ENCODE measurements at regions not wholly inside any gene's neighbourhood (a gene's known extent, or its start where the extent isn't known, plus 50 kb on each side); places are given as distances from the start of the nearest gene placed in this dataset.

DNA sequence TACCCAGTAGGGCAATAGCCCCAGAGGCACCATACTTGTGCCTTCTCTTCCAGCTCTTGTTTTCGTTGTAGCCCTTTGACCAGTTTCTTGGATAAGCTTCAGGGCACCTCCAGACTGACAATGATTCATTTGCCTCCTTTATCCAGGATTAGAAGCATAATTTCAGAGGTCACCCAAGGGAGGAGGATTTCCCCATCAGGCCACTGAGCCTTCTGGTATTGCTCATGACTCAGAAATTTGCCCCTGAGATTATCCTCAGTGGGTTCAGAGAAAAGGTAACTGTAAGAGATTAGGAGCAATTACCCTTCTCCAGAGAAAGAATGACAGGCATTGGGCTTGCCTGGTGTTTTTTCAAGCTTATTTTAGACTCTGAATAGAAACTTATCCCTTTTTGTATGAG, 147.9 kb downstream of the MSX2 start:
- Histone ChIP-seq H2AFZ (replicated peaks; ENCODE audit: low read length, poor library complexity) (no peak overlapping the region), H3K9me1 (ENCODE audit: insufficient read depth, low read length) (no peaks in the 10 kb centered on the region), H3K9me3 (ENCODE audit: control insufficient read depth, insufficient read depth, low read length) (peaks cover 5% of the 10 kb centered on the region), H2AK9ac (replicated peaks; ENCODE audit: low read depth, low read length, poor library complexity) (no peak overlapping the region), H3K18ac (ENCODE audit: low read depth, low read length) (no peak overlapping the region), H3K56ac (ENCODE audit: extremely low read depth, insufficient read depth, low read length) (no peak overlapping the region), H3K27me3 (ENCODE audit: control insufficient read depth, insufficient read depth, low read length) (no peaks in the 10 kb centered on the region), H3K4me1 (ENCODE audit: control insufficient read depth, insufficient read depth, low read length) (no peaks in the 10 kb centered on the region), H3K9ac (ENCODE audit: low read depth, low read length) (no peak overlapping the region), H3K4ac (ENCODE audit: low read depth, low read length) (no peak overlapping the region), H3K36me3 (ENCODE audit: control insufficient read depth, insufficient read depth, low read length) (no peaks in the 10 kb centered on the region), H3K4me3 (ENCODE audit: insufficient read depth, low read depth, low read length) (no peak overlapping the region), H3K27ac (ENCODE audit: insufficient read depth, low read length) (no peak overlapping the region), H3K23ac (ENCODE audit: low read depth, low read length) (no peak overlapping the region), H3K4me2 (ENCODE audit: low read depth, low read length) (no peak overlapping the region), H4K8ac (ENCODE audit: low read depth in 2 of 2, low read length in 2 of 2) (no peak overlapping the region), H2BK120ac (ENCODE audit: low read depth, low read length) (no peak overlapping the region), H3K79me1 (ENCODE audit: low read depth in 1 of 2, low read length in 2 of 2) (no peaks in the 10 kb centered on the region), H2BK20ac (ENCODE audit: low read depth, low read length) (no peak overlapping the region), H2AK5ac (ENCODE audit: low read depth, low read length) (no peak overlapping the region), H2BK5ac (ENCODE audit: low read depth, low read length, poor library complexity, severe bottlenecking) (no peak overlapping the region), H4K91ac (ENCODE audit: insufficient read depth, low read depth, low read length) (no peak overlapping the region), H2BK15ac (ENCODE audit: low read depth, low read length) (no peak overlapping the region), H4K5ac (ENCODE audit: low read depth, low read length) (no peak overlapping the region), H4K20me1 (ENCODE audit: insufficient read depth, low read length) (no peaks in the 10 kb centered on the region), H3K14ac (replicated peaks; ENCODE audit: low read depth, low read length) (no peak overlapping the region)
- TF ChIP-seq RAD21 (IDR thresholded peaks at IDR 0.05; ENCODE audit: low read length) (no peak), NFE2L2 (IDR thresholded peaks at IDR 0.05; ENCODE audit: low read depth, low read length) (no peak), MAZ (IDR thresholded peaks at IDR 0.05; ENCODE audit: borderline replicate concordance, low read depth, low read length) (no peak), RCOR1 (IDR thresholded peaks at IDR 0.05; ENCODE audit: insufficient replicate concordance, low read length) (no peak), CEBPB (IDR thresholded peaks at IDR 0.05; ENCODE audit: low read depth, low read length) (no peak), BHLHE40 (IDR thresholded peaks at IDR 0.05; ENCODE audit: low read depth, low read length) (no peak), FOS (IDR thresholded peaks at IDR 0.05; ENCODE audit: low read depth, low read length) (no peak), SMC3 (IDR thresholded peaks at IDR 0.05; ENCODE audit: low read depth, low read length) (no peak), RFX5 (IDR thresholded peaks at IDR 0.05; ENCODE audit: low read depth, low read length) (no peak), POLR2A (IDR thresholded peaks at IDR 0.05; ENCODE audit: low read depth, low read length) (no peak), MXI1 (IDR thresholded peaks at IDR 0.05; ENCODE audit: borderline replicate concordance, low read depth, low read length) (no peak), CHD1 (IDR thresholded peaks at IDR 0.05; ENCODE audit: low read depth, low read length) (no peak), MAFK (IDR thresholded peaks at IDR 0.05; ENCODE audit: low read depth, low read length) (no peak)
- TF ChIP-seq, protein P1, sequence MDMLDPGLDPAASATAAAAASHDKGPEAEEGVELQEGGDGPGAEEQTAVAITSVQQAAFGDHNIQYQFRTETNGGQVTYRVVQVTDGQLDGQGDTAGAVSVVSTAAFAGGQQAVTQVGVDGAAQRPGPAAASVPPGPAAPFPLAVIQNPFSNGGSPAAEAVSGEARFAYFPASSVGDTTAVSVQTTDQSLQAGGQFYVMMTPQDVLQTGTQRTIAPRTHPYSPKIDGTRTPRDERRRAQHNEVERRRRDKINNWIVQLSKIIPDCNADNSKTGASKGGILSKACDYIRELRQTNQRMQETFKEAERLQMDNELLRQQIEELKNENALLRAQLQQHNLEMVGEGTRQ (IDR thresholded peaks at IDR 0.05; ENCODE audit: low read depth, low read length): no peak
- TF ChIP-seq, protein P2, sequence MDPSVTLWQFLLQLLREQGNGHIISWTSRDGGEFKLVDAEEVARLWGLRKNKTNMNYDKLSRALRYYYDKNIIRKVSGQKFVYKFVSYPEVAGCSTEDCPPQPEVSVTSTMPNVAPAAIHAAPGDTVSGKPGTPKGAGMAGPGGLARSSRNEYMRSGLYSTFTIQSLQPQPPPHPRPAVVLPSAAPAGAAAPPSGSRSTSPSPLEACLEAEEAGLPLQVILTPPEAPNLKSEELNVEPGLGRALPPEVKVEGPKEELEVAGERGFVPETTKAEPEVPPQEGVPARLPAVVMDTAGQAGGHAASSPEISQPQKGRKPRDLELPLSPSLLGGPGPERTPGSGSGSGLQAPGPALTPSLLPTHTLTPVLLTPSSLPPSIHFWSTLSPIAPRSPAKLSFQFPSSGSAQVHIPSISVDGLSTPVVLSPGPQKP (IDR thresholded peaks at IDR 0.05; ENCODE audit: borderline replicate concordance, low read depth, low read length): no peak
- TF ChIP-seq, protein P3, sequence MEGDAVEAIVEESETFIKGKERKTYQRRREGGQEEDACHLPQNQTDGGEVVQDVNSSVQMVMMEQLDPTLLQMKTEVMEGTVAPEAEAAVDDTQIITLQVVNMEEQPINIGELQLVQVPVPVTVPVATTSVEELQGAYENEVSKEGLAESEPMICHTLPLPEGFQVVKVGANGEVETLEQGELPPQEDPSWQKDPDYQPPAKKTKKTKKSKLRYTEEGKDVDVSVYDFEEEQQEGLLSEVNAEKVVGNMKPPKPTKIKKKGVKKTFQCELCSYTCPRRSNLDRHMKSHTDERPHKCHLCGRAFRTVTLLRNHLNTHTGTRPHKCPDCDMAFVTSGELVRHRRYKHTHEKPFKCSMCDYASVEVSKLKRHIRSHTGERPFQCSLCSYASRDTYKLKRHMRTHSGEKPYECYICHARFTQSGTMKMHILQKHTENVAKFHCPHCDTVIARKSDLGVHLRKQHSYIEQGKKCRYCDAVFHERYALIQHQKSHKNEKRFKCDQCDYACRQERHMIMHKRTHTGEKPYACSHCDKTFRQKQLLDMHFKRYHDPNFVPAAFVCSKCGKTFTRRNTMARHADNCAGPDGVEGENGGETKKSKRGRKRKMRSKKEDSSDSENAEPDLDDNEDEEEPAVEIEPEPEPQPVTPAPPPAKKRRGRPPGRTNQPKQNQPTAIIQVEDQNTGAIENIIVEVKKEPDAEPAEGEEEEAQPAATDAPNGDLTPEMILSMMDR (conservative IDR thresholded peaks at IDR 0.05; ENCODE audit: low read depth, low read length): no peak
- CTCF ChIA-PET: interaction anchor here (0.6 kb wide), 1 partner anchor 19 kb away, joined by 3 read pairs; no protein-coding TSS in a partner anchor
- in situ Hi-C loops (cut with MboI; ENCODE audit: low sequenced_read_pairs) (no loop called here), intact Hi-C loops (cut with micrococcal nuclease) (no loop called here), dilution Hi-C loops (cut with HindIII; ENCODE audit: low sequenced_read_pairs, unreplicated experiment) (no loop called here)
- BruUV-seq (replicated peaks): no TSS peak
- no peak for ATAC-seq (ENCODE audit: low read depth)
- DNase-seq: no peak
- POLR2A ChIA-PET (ENCODE audit: unreplicated experiment): no interaction called here
- WGBS, 2 experiments (ENCODE audit: extremely low coverage in 2 of 2, insufficient read length in 1 of 2): no CpG with 5 or more reads among the region's 1 CpG
